Thyroid gland (tissue), 4 donors: ENCODE measurements at regions not wholly inside any gene's neighbourhood (a gene's known extent, or its start where the extent isn't known, plus 50 kb on each side); places are given as distances from the start of the nearest gene placed in this dataset.
"Not testable (repeated sequence)": the region's sequence is repeated elsewhere in the genome, so short reads cannot be mapped to it uniquely, and the experiment has no call there.

Source experiments
- POLR2A ChIP-seq, 2 donors: fragments of 450-650 bp; IDR thresholded peaks; one replicate each; pipeline ENCODE4 v1.6.1; 2017; ENCODE audit warnings: antibody characterized with exemption in 2 of 2, mild to moderate bottlenecking in 2 of 2, moderate library complexity in 1 of 2
- TF ChIP-seq, protein P1 (sequence below), 6 experiments: fragments of 200-600 bp in 3 of 6; fragments of 450-650 bp in 3 of 6; sonication (generic) in 3 of 6; IDR thresholded peaks; one replicate each; pipeline ENCODE4 v1.5.1; 2016 to 2019; ENCODE audit warnings: antibody characterized with exemption in 6 of 6, mild to moderate bottlenecking in 2 of 6, inconsistent platforms in 1 of 6, moderate library complexity in 1 of 6

DNA sequence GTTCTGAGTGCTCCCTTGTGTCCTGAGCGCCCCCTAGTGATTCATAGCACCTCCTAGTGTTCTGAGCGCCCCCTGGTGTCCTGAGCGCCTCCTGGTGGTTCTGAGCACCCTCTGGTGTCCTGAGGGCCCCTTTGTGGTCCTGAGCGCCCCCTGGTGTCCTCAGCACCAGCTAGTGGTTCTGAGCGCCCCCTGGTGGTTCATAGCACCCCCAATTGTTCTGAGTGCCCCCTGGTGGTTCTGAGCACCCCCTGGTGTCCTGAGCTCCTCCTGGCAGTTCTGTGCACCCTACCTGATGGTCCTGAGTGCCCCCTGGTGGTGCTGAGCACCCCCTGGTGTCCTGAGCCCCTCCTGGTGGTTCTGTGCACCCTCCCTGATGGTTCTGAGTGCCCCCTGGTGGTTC, 146.0 kb downstream of the POTEB start:
- TF ChIP-seq, protein P1, sequence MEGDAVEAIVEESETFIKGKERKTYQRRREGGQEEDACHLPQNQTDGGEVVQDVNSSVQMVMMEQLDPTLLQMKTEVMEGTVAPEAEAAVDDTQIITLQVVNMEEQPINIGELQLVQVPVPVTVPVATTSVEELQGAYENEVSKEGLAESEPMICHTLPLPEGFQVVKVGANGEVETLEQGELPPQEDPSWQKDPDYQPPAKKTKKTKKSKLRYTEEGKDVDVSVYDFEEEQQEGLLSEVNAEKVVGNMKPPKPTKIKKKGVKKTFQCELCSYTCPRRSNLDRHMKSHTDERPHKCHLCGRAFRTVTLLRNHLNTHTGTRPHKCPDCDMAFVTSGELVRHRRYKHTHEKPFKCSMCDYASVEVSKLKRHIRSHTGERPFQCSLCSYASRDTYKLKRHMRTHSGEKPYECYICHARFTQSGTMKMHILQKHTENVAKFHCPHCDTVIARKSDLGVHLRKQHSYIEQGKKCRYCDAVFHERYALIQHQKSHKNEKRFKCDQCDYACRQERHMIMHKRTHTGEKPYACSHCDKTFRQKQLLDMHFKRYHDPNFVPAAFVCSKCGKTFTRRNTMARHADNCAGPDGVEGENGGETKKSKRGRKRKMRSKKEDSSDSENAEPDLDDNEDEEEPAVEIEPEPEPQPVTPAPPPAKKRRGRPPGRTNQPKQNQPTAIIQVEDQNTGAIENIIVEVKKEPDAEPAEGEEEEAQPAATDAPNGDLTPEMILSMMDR (IDR thresholded peaks at IDR 0.05) = not testable (repeated sequence)
- TF ChIP-seq POLR2A (IDR thresholded peaks at IDR 0.05) = not testable (repeated sequence)
